K562 (cell line): ENCODE measurements at regions not wholly inside any gene's neighbourhood (a gene's known extent, or its start where the extent isn't known, plus 50 kb on each side); places are given as distances from the start of the nearest gene placed in this dataset.

Experiments
- ATAC-seq: fragments of 200-7000 bp; cut with Tn5 transposase; 3 replicates; pipeline ENCODE4 v1.9.1; 2020; ENCODE audit warnings: moderate library complexity
- BruUV-seq: library from RNA; stranded (reverse); fragments of 400-500 nt; replicated peaks from 2 replicates; lab custom pipeline; 2021; lab: Mats Ljungman, UMichigan
- CTCF ChIA-PET: fragments of 300-600 bp; formaldehyde crosslinking; extraction: SDS; loops from one replicate; lab custom pipeline; 2021; ENCODE audit warnings: low intra/inter-chr PET ratio; lab: Yijun Ruan, JAX
- POLR2A ChIA-PET: fragments of 300-600, 350-650 bp; sonication (Branson Sonifier 250); formaldehyde crosslinking; extraction: SDS; loops from one replicate; lab custom pipeline; 2021; ENCODE audit warnings: antibody characterized with exemption, inconsistent platforms; lab: Yijun Ruan, JAX
- DNase-seq, 4 experiments: peaks; one replicate each; pipeline versions ENCODE4 v3.0.0 to v3.0.0-alpha.2; 2011 to 2018; ENCODE audit warnings: low spot score in 3 of 4, mixed read lengths in 3 of 4; ENCODE audit errors: extremely low read depth in 1 of 4
- FAIRE-seq: peaks from 2 replicates; lab custom pipeline; 2011; peaks lifted over from hg19 to GRCh38; lab: Jason Lieb, UNC
- H2AFZ ChIP-seq: 2 replicates; pipeline ENCODE4 v1.6.0; 2011; ENCODE audit warnings: low read depth, low read length, control low read depth, inconsistent platforms
- H3K27ac ChIP-seq: fragments of 200-600 bp; 3 replicates; pipeline ENCODE4 v1.8.0; 2011; ENCODE audit warnings: low read depth, mild to moderate bottlenecking, control low read depth, inconsistent platforms, low read length, moderate library complexity, mixed read lengths; ENCODE audit errors: extremely low read depth
- H3K27me3 ChIP-seq, 2 experiments: fragments of 300-600 bp in 1 of 2; 2 replicates in 1 of 2; 3 replicates in 1 of 2; pipeline versions ENCODE4 v1.6.0 to v1.8.0; 2011; ENCODE audit warnings: inconsistent platforms in 2 of 2, low read length in 2 of 2, mild to moderate bottlenecking in 1 of 2, mixed read lengths in 1 of 2, moderate library complexity in 1 of 2; ENCODE audit not compliant: control insufficient read depth in 2 of 2, insufficient read depth in 2 of 2
- H3K36me3 ChIP-seq: fragments of 300-600 bp; 3 replicates; pipeline ENCODE4 v1.8.0; 2011; ENCODE audit warnings: mild to moderate bottlenecking, low read length, inconsistent platforms; ENCODE audit not compliant: control insufficient read depth, insufficient read depth
- H3K4me1 ChIP-seq, 2 experiments: fragments of 200-600 bp in 1 of 2; replicated peaks in 1 of 2; 2 replicates in 1 of 2; 3 replicates in 1 of 2; pipeline versions ENCODE4 v1.5.1 to v1.8.0; 2011; ENCODE audit warnings: inconsistent platforms in 2 of 2, low read length in 2 of 2, mild to moderate bottlenecking in 1 of 2, mixed read lengths in 1 of 2, moderate library complexity in 1 of 2; ENCODE audit not compliant: control insufficient read depth in 2 of 2, insufficient read depth in 2 of 2
- H3K4me2 ChIP-seq: 2 replicates; pipeline ENCODE4 v1.6.1; 2011; ENCODE audit warnings: low read length, control low read depth, inconsistent platforms, mixed read lengths; ENCODE audit not compliant: insufficient read depth
- H3K4me3 ChIP-seq: fragments of 200-600 bp; sonication (generic), shearing (Covaris generic); 2 replicates; pipeline ENCODE4 v1.5.1; 2016; ENCODE audit warnings: control low read depth, inconsistent platforms
- H3K79me2 ChIP-seq: fragments of 200-600 bp; 3 replicates; pipeline ENCODE4 v1.8.0; 2011; ENCODE audit warnings: low read length, inconsistent platforms; ENCODE audit not compliant: control insufficient read depth, insufficient read depth
- H3K9ac ChIP-seq, 2 experiments: 2 replicates each; pipeline versions ENCODE4 v1.6.0 to v1.6.1; 2011; ENCODE audit warnings: low read depth in 2 of 2, low read length in 2 of 2, control low read depth in 1 of 2, inconsistent platforms in 1 of 2, mild to moderate bottlenecking in 1 of 2, mixed read lengths in 1 of 2; ENCODE audit not compliant: insufficient read depth in 1 of 2
- H3K9me1 ChIP-seq: one replicate; pipeline ENCODE4 v1.6.0; 2011; ENCODE audit warnings: inconsistent platforms, mild to moderate bottlenecking, low read length, moderate library complexity; ENCODE audit not compliant: control insufficient read depth, insufficient read depth
- H3K9me3 ChIP-seq: replicated peaks from 2 replicates; pipeline ENCODE4 v1.5.1; 2011; ENCODE audit warnings: low read depth, low read length, inconsistent platforms; ENCODE audit not compliant: control insufficient read depth, insufficient read depth
- H4K20me1 ChIP-seq: replicated peaks from 2 replicates; pipeline ENCODE4 v1.6.1; 2011; ENCODE audit warnings: low read length, inconsistent platforms, mixed read lengths; ENCODE audit not compliant: control insufficient read depth, insufficient read depth
- DMBX1 ChIP-seq: fragments of 250-450 bp; sonication (Bioruptor Pico); IDR thresholded peaks from 2 replicates; pipeline ENCODE4 v1.8.0; 2022; ENCODE audit warnings: inconsistent platforms, mild to moderate bottlenecking, moderate library complexity, borderline replicate concordance
- DPF2 ChIP-seq: fragments of 450-650 bp; IDR thresholded peaks from 2 replicates; pipeline ENCODE4 v1.6.1; 2016
- EGR1 ChIP-seq: fragments of 450-650 bp; conservative IDR thresholded peaks from 2 replicates; pipeline ENCODE4 v1.6.1; 2017; ENCODE audit warnings: mild to moderate bottlenecking
- ILF3 ChIP-seq: fragments of 450-650 bp; IDR thresholded peaks from 2 replicates; pipeline ENCODE4 v1.6.1; 2018; ENCODE audit warnings: antibody characterized with exemption, mild to moderate bottlenecking, moderate library complexity, borderline replicate concordance
- KAT2B ChIP-seq: IDR thresholded peaks from one replicate; pipeline ENCODE4 v1.6.1; 2012; ENCODE audit warnings: low read depth, mild to moderate bottlenecking, control low read depth, inconsistent platforms, low read length, moderate library complexity
- KDM2B ChIP-seq: fragments of 250-450 bp; sonication (Bioruptor Pico); IDR thresholded peaks from 2 replicates; pipeline ENCODE4 v1.8.0; 2021; ENCODE audit warnings: mild to moderate bottlenecking, moderate library complexity
- MYNN ChIP-seq, 2 experiments: sonication (generic); formaldehyde crosslinking in 1 of 2; IDR thresholded peaks; 2 replicates each; pipeline versions ENCODE4 v1.5.0 to v1.6.1; 2016 to 2020; ENCODE audit warnings: antibody characterized with exemption in 1 of 2, missing genetic modification reagents in 1 of 2
- NFIC ChIP-seq: fragments of 450-650 bp; IDR thresholded peaks from 2 replicates; pipeline ENCODE4 v1.6.1; 2017; ENCODE audit warnings: mild to moderate bottlenecking, inconsistent platforms
- SETDB1 ChIP-seq: IDR thresholded peaks from one replicate; pipeline ENCODE4 v1.6.1; 2012; ENCODE audit warnings: low read length, control low read depth, inconsistent platforms
- SUPT5H ChIP-seq: fragments of 450-650 bp; IDR thresholded peaks from 2 replicates; pipeline ENCODE4 v1.6.1; 2016
- TAF15 ChIP-seq: fragments of 200-400 bp; formaldehyde crosslinking; IDR thresholded peaks from 2 replicates; pipeline ENCODE4 v1.6.1; 2017; ENCODE audit warnings: mild to moderate bottlenecking, low read depth, low read length, moderate library complexity
- TEAD4 ChIP-seq, 2 experiments: sonication (generic) in 1 of 2; formaldehyde crosslinking in 1 of 2; IDR thresholded peaks; 2 replicates each; pipeline versions ENCODE4 v1.6.1 to v1.8.0; 2012 to 2022; ENCODE audit warnings: borderline replicate concordance in 1 of 2, inconsistent platforms in 1 of 2, low read length in 1 of 2, mild to moderate bottlenecking in 1 of 2, missing genetic modification reagents in 1 of 2
- TSC22D4 ChIP-seq: fragments of 450-650 bp; IDR thresholded peaks from 2 replicates; pipeline ENCODE4 v1.6.1; 2016; ENCODE audit warnings: missing genetic modification characterization, missing biosample characterization, control low read depth
- ZKSCAN1 ChIP-seq: fragments of 150-350 bp; IDR thresholded peaks from 2 replicates; pipeline ENCODE4 v1.6.1; 2016; ENCODE audit warnings: low read depth, low read length
- ZNF253 ChIP-seq: fragments of 250-450 bp; sonication (Bioruptor Pico); conservative IDR thresholded peaks from 2 replicates; pipeline ENCODE4 v1.6.1; 2021; ENCODE audit warnings: mild to moderate bottlenecking
- WGBS: fragments of 100-300 bp; shearing (Covaris generic); methylation state at CpG from one replicate; pipeline ENCODE4 v1.1.6; 2016; ENCODE audit warnings: low coverage, mixed read lengths; ENCODE audit not compliant: insufficient coverage; ENCODE audit errors: missing lambda C conversion rate; 5-methylcytosine and 5-hydroxymethylcytosine counted together
- in situ Hi-C: fragments of 300-500 bp; cut with MboI; formaldehyde crosslinking; loops from 4 replicates; pipeline ENCODE4 v1.15.0; 2018; ENCODE audit warnings: inconsistent platforms, mixed read lengths
- intact Hi-C: fragments of 100-400 bp; cut with micrococcal nuclease; formaldehyde crosslinking; loops from 2 replicates; pipeline ENCODE4 v1.14.2; 2022
- TF ChIP-seq, protein P1 (sequence below): IDR thresholded peaks from 2 replicates; pipeline ENCODE4 v1.6.1; 2014; ENCODE audit warnings: antibody characterized with exemption
- TF ChIP-seq, protein P2 (sequence below), 2 experiments: fragments of 200-800 bp in 1 of 2; sonication (Bioruptor generic) in 1 of 2; sonication (generic) in 1 of 2; formaldehyde crosslinking in 1 of 2; IDR thresholded peaks in 1 of 2; conservative IDR thresholded peaks in 1 of 2; 2 replicates each; pipeline versions ENCODE4 v1.5.0 to v1.6.1; 2016 to 2020; ENCODE audit warnings: missing compliant biosample characterization in 1 of 2, missing genetic modification characterization in 1 of 2, missing genetic modification reagents in 1 of 2
- TF ChIP-seq, protein P3 (sequence below): fragments of 200-800 bp; sonication (Bioruptor generic); IDR thresholded peaks from 2 replicates; pipeline ENCODE4 v1.6.1; 2017; ENCODE audit warnings: missing genetic modification characterization, missing compliant biosample characterization
- TF ChIP-seq, protein P4 (sequence below): fragments of 450-650 bp; IDR thresholded peaks from 2 replicates; pipeline ENCODE4 v1.6.1; 2018; ENCODE audit warnings: mild to moderate bottlenecking, low read depth; ENCODE audit not compliant: partially characterized antibody

DNA sequence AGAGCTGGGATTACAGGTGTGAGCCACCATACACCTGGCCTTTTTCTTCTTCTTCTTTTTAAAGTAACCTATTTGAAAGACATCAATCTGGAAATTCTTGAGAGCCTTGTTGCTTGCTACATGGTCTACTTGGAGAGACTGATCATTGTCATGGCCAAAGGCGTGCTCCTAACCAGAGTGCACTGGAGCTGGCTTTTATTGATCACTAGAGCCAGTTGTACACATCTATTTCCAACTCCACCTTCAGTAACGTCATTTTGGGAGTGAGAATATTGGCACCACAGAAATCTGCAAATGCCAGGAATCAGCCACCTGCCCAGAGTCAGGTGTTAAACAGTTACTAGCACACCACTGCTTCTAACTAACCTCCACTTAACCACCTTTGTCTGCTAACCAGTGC is 735.1 kb downstream of the TYW1 start:
- CTCF ChIA-PET: no interaction called here
- no TSS peak for BruUV-seq
- no peak overlapping the region for H3K27ac ChIP-seq
- in situ Hi-C loops: no loop called here
- no peak overlapping the region for H3K4me2 ChIP-seq
- H3K4me3 ChIP-seq: no peak overlapping the region
- 0% methylated on average over 2 of the region's 2 CpGs for WGBS
- H3K36me3 ChIP-seq: no peaks in the 10 kb centered on the region
- H3K79me2 ChIP-seq: no peaks in the 10 kb centered on the region
- H3K9me3 ChIP-seq: no peaks in the 10 kb centered on the region; the same call in 1 of the 2 replicates
- ATAC-seq: no peak
- H4K20me1 ChIP-seq: no peaks in the 10 kb centered on the region
- FAIRE-seq: no peak
- no peak for DNase-seq
- no peak overlapping the region for H2AFZ ChIP-seq
- H3K27me3 ChIP-seq: no peaks in the 10 kb centered on the region; a peak in 1 of 5 replicates
- H3K9me1 ChIP-seq: no peaks in the 10 kb centered on the region
- POLR2A ChIA-PET: no interaction called here
- no peaks in the 10 kb centered on the region for H3K4me1 ChIP-seq
- intact Hi-C loops: no loop called here
- H3K9ac ChIP-seq: no peak overlapping the region
- TF ChIP-seq KDM2B (CRISPR knock-in tag) (no peak), ZKSCAN1 (no peak), EGR1 (no peak), ZNF253 (no peak), ILF3 (no peak), TEAD4 (IDR thresholded peaks at IDR 0.05; ENCODE audit: low read length) (no peak), TEAD4 (CRISPR knock-in tag; IDR thresholded peaks at IDR 0.05; ENCODE audit: borderline replicate concordance) (no peak), TSC22D4 (tag) (no peak), DMBX1 (CRISPR knock-in tag) (no peak), SUPT5H (no peak), NFIC (no peak), MYNN (IDR thresholded peaks at IDR 0.05) (no peak), MYNN (CRISPR knock-in tag; IDR thresholded peaks at IDR 0.05) (no peak), TAF15 (no peak), DPF2 (no peak), KAT2B (no peak), SETDB1 (no peak)
- TF ChIP-seq, protein P1, sequence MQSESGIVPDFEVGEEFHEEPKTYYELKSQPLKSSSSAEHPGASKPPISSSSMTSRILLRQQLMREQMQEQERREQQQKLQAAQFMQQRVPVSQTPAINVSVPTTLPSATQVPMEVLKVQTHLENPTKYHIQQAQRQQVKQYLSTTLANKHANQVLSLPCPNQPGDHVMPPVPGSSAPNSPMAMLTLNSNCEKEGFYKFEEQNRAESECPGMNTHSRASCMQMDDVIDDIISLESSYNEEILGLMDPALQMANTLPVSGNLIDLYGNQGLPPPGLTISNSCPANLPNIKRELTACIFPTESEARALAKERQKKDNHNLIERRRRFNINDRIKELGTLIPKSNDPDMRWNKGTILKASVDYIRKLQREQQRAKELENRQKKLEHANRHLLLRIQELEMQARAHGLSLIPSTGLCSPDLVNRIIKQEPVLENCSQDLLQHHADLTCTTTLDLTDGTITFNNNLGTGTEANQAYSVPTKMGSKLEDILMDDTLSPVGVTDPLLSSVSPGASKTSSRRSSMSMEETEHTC: no peak
- TF ChIP-seq, protein P2, sequence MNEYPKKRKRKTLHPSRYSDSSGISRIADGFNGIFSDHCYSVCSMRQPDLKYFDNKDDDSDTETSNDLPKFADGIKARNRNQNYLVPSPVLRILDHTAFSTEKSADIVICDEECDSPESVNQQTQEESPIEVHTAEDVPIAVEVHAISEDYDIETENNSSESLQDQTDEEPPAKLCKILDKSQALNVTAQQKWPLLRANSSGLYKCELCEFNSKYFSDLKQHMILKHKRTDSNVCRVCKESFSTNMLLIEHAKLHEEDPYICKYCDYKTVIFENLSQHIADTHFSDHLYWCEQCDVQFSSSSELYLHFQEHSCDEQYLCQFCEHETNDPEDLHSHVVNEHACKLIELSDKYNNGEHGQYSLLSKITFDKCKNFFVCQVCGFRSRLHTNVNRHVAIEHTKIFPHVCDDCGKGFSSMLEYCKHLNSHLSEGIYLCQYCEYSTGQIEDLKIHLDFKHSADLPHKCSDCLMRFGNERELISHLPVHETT (CRISPR knock-in tag; conservative IDR thresholded peaks at IDR 0.05 in 1 of 2, IDR thresholded peaks at IDR 0.05 in 1 of 2): no peak
- TF ChIP-seq, protein P3, sequence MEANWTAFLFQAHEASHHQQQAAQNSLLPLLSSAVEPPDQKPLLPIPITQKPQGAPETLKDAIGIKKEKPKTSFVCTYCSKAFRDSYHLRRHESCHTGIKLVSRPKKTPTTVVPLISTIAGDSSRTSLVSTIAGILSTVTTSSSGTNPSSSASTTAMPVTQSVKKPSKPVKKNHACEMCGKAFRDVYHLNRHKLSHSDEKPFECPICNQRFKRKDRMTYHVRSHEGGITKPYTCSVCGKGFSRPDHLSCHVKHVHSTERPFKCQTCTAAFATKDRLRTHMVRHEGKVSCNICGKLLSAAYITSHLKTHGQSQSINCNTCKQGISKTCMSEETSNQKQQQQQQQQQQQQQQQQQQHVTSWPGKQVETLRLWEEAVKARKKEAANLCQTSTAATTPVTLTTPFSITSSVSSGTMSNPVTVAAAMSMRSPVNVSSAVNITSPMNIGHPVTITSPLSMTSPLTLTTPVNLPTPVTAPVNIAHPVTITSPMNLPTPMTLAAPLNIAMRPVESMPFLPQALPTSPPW: no peak
- TF ChIP-seq, protein P4, sequence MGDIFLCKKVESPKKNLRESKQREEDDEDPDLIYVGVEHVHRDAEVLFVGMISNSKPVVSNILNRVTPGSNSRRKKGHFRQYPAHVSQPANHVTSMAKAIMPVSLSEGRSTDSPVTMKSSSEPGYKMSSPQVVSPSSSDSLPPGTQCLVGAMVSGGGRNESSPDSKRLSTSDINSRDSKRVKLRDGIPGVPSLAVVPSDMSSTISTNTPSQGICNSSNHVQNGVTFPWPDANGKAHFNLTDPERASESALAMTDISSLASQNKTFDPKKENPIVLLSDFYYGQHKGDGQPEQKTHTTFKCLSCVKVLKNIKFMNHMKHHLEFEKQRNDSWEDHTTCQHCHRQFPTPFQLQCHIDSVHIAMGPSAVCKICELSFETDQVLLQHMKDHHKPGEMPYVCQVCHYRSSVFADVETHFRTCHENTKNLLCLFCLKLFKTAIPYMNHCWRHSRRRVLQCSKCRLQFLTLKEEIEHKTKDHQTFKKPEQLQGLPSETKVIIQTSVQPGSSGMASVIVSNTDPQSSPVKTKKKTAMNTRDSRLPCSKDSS: no peak
